HepG2 (cell line): ENCODE measurements at regions not wholly inside any gene's neighbourhood (a gene's known extent, or its start where the extent isn't known, plus 50 kb on each side); places are given as distances from the start of the nearest gene placed in this dataset.
A peak's percentile ranks its signal among the peaks of the same experiment; 100 is the strongest.

ENCODE experiments used
- ATAC-seq: fragments of 200-7000 bp; cut with Tn5 transposase; 3 replicates; pipeline ENCODE4 v1.9.1; 2020; ENCODE audit warnings: mild to moderate bottlenecking, moderate library complexity
- BruUV-seq: library from RNA; stranded (reverse); fragments of 400-500 nt; replicated peaks from 2 replicates; lab custom pipeline; 2021; lab: Mats Ljungman, UMichigan
- CTCF ChIA-PET: fragments of 300-600 bp; formaldehyde crosslinking; extraction: SDS; loops from one replicate; lab custom pipeline; 2021; ENCODE audit warnings: low total read pairs, inconsistent platforms, low intra/inter-chr PET ratio; lab: Yijun Ruan, JAX
- POLR2A ChIA-PET: fragments of 350-600 bp; sonication (Branson Sonifier 250); formaldehyde crosslinking; loops from one replicate; lab custom pipeline; 2020; ENCODE audit warnings: antibody characterized with exemption, inconsistent platforms; lab: Yijun Ruan, JAX
- DNase-seq: peaks from one replicate; pipeline ENCODE4 v3.0.0-alpha.2; 2015; ENCODE audit warnings: low spot score
- FAIRE-seq: peaks from 3 replicates; lab custom pipeline; 2011; peaks lifted over from hg19 to GRCh38; lab: Jason Lieb, UNC
- H2AFZ ChIP-seq: one replicate; pipeline ENCODE4 v1.6.1; 2011; ENCODE audit warnings: low read length, inconsistent platforms
- H3K27ac ChIP-seq: fragments of 300-600 bp; 3 replicates; pipeline ENCODE4 v1.8.0; 2011; ENCODE audit warnings: mixed run types, mild to moderate bottlenecking, mixed read lengths, low read length, inconsistent platforms; ENCODE audit not compliant: insufficient read depth; ENCODE audit errors: extremely low read length
- H3K27me3 ChIP-seq, 2 experiments: fragments of 200-600 bp in 1 of 2; 2 replicates in 1 of 2; 3 replicates in 1 of 2; pipeline versions ENCODE4 v1.6.0 to v1.8.0; 2011; ENCODE audit warnings: low read length in 2 of 2, mild to moderate bottlenecking in 2 of 2, moderate library complexity in 2 of 2, inconsistent platforms in 1 of 2; ENCODE audit not compliant: insufficient read depth in 2 of 2, control insufficient read depth in 1 of 2
- H3K36me3 ChIP-seq, 2 experiments: fragments of 200-600 bp in 1 of 2; replicated peaks in 1 of 2; 2 replicates in 1 of 2; 3 replicates in 1 of 2; pipeline versions ENCODE4 v1.5.1 to v1.8.0; 2011; ENCODE audit warnings: low read length in 2 of 2, inconsistent platforms in 1 of 2; ENCODE audit not compliant: insufficient read depth in 2 of 2, control insufficient read depth in 1 of 2
- H3K4me1 ChIP-seq: 2 replicates; pipeline ENCODE4 v1.5.1; 2012; ENCODE audit warnings: low read length, inconsistent platforms; ENCODE audit not compliant: insufficient read depth
- H3K4me2 ChIP-seq: 2 replicates; pipeline ENCODE4 v1.6.0; 2011; ENCODE audit warnings: low read depth, low read length, inconsistent platforms
- H3K4me3 ChIP-seq, 3 experiments: fragments of 200-600 bp in 1 of 3; sonication (generic), shearing (Covaris generic) in 1 of 3; replicated peaks in 1 of 3; 2 replicates each; pipeline ENCODE4 v1.5.1; 2011 to 2016; ENCODE audit warnings: low read length in 3 of 3, inconsistent platforms in 2 of 3, low read depth in 2 of 3, mild to moderate bottlenecking in 2 of 3, control low read depth in 1 of 3, mixed read lengths in 1 of 3; ENCODE audit not compliant: insufficient read depth in 1 of 3
- H3K79me2 ChIP-seq: one replicate; pipeline ENCODE4 v1.6.1; 2011; ENCODE audit warnings: low read length, inconsistent platforms; ENCODE audit not compliant: insufficient read depth
- H3K9ac ChIP-seq: 2 replicates; pipeline ENCODE4 v1.6.0; 2011; ENCODE audit warnings: mild to moderate bottlenecking, low read depth, low read length, inconsistent platforms; ENCODE audit not compliant: insufficient read depth
- H3K9me3 ChIP-seq: 2 replicates; pipeline ENCODE4 v1.5.1; 2012; ENCODE audit warnings: mild to moderate bottlenecking, low read length
- H4K20me1 ChIP-seq: 2 replicates; pipeline ENCODE4 v1.6.0; 2011; ENCODE audit warnings: inconsistent platforms, mild to moderate bottlenecking, low read length, moderate library complexity; ENCODE audit not compliant: insufficient read depth
- IRF9 ChIP-seq: sonication (generic); formaldehyde crosslinking; IDR thresholded peaks from 2 replicates; pipeline ENCODE4 v1.8.0; 2022; ENCODE audit warnings: missing genetic modification reagents, mild to moderate bottlenecking, borderline replicate concordance
- MAFF ChIP-seq: IDR thresholded peaks from 2 replicates; pipeline ENCODE4 v1.6.1; 2011; ENCODE audit warnings: low read depth, low read length, improper control_type of control experiment
- MAFK ChIP-seq, 2 experiments: IDR thresholded peaks in 1 of 2; conservative IDR thresholded peaks in 1 of 2; 2 replicates each; pipeline ENCODE4 v1.6.1; 2011; ENCODE audit warnings: improper control_type of control experiment in 2 of 2, low read length in 2 of 2
- MTA3 ChIP-seq: sonication (generic); formaldehyde crosslinking; IDR thresholded peaks from 2 replicates; pipeline ENCODE4 v1.4.0; 2020; ENCODE audit warnings: missing genetic modification reagents
- NFIB ChIP-seq: sonication (generic); formaldehyde crosslinking; IDR thresholded peaks from 2 replicates; pipeline ENCODE4 v1.9.0; 2021; ENCODE audit warnings: missing genetic modification reagents, mild to moderate bottlenecking, borderline replicate concordance
- NR2F6 ChIP-seq, 2 experiments: IDR thresholded peaks; 2 replicates each; pipeline ENCODE4 v1.6.1; 2016; ENCODE audit warnings: antibody characterized with exemption in 1 of 2, mild to moderate bottlenecking in 1 of 2
- SIX4 ChIP-seq: sonication (generic); formaldehyde crosslinking; IDR thresholded peaks from 2 replicates; pipeline ENCODE4 v1.4.0; 2020; ENCODE audit warnings: missing genetic modification reagents
- TARDBP ChIP-seq: sonication (generic); formaldehyde crosslinking; IDR thresholded peaks from 2 replicates; pipeline ENCODE4 v1.8.0; 2022; ENCODE audit warnings: mild to moderate bottlenecking, missing genetic modification reagents
- TCF7L2 ChIP-seq: IDR thresholded peaks from 2 replicates; pipeline ENCODE4 v1.6.1; 2011; ENCODE audit warnings: mild to moderate bottlenecking, low read depth, low read length, moderate library complexity
- ZNF234 ChIP-seq: sonication (generic); formaldehyde crosslinking; conservative IDR thresholded peaks from 2 replicates; pipeline ENCODE4 v1.5.1; 2020; ENCODE audit warnings: mild to moderate bottlenecking, missing genetic modification reagents
- ZNF329 ChIP-seq: sonication (generic); formaldehyde crosslinking; IDR thresholded peaks from 2 replicates; pipeline ENCODE4 v1.9.0; 2021; ENCODE audit warnings: low read depth, mild to moderate bottlenecking, missing genetic modification reagents
- WGBS: methylation state at CpG from one replicate; pipeline ENCODE4 v1.1.6; 2017; ENCODE audit warnings: low lambda C conversion rate; 5-methylcytosine and 5-hydroxymethylcytosine counted together
- in situ Hi-C: cut with HindIII; loops from 2 replicates; pipeline ENCODE4 v1.10.0; 2017; ENCODE audit warnings: low pct_unique_long_range_greater_than_20kb; ENCODE audit not compliant: extremely low pct_ligation_motif_present
- intact Hi-C: fragments of 100-400 bp; cut with micrococcal nuclease; formaldehyde crosslinking; loops from one replicate; pipeline ENCODE4 v1.10.0; 2022; ENCODE audit not compliant: unreplicated experiment
- TF ChIP-seq, protein P1 (sequence below): sonication (generic); formaldehyde crosslinking; IDR thresholded peaks from 2 replicates; pipeline ENCODE4 v1.4.0; 2020; ENCODE audit warnings: missing genetic modification reagents, borderline replicate concordance

DNA sequence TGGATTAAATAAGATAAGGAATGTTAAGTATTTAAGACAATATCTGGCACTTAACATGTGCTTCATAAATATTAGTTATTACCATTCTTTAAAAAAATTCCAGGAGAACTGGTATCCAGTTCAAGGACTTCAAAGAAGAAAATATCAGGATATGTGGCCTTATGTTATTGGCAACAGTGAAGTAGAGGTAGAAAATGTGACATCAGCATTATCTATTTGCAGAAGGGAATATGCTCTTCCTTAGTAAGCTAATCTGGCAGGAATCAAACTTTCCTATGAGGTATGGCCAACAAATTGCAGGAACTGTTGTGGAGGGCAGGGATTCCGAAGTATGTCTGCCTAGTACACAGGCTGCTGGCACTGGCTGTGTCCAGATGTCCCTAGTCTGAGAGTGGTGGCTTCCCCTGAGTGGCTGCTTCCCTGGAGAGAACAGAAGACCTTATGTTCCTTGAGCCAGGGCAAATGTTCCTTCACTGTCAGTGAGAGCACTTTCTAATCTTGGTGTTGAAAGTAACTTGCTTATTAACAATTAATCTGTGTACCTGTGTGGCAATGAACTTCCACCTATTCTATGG lies 351.7 kb upstream of the THRB start:
- BruUV-seq: no TSS peak
- H3K27me3 ChIP-seq: no peaks in the 10 kb centered on the region
- ChIA-PET CTCF (no interaction called here), POLR2A (no interaction called here)
- no peak overlapping the region for H3K4me2 ChIP-seq
- no peak overlapping the region for H3K27ac ChIP-seq
- no peak overlapping the region for H3K4me3 ChIP-seq
- no peak overlapping the region for H2AFZ ChIP-seq
- no peaks in the 10 kb centered on the region for H3K79me2 ChIP-seq
- H4K20me1 ChIP-seq: no peaks in the 10 kb centered on the region
- DNase-seq: no peak
- no peak overlapping the region for H3K9ac ChIP-seq
- intact Hi-C loops (no loop called here), in situ Hi-C loops (no loop called here)
- H3K4me1 ChIP-seq: no peaks in the 10 kb centered on the region
- H3K36me3 ChIP-seq: no peaks in the 10 kb centered on the region
- FAIRE-seq: no peak
- no peaks in the 10 kb centered on the region for H3K9me3 ChIP-seq
- WGBS: no CpG with 5 or more reads among the region's 1 CpG
- ATAC-seq: no peak
- TF ChIP-seq, protein P1, sequence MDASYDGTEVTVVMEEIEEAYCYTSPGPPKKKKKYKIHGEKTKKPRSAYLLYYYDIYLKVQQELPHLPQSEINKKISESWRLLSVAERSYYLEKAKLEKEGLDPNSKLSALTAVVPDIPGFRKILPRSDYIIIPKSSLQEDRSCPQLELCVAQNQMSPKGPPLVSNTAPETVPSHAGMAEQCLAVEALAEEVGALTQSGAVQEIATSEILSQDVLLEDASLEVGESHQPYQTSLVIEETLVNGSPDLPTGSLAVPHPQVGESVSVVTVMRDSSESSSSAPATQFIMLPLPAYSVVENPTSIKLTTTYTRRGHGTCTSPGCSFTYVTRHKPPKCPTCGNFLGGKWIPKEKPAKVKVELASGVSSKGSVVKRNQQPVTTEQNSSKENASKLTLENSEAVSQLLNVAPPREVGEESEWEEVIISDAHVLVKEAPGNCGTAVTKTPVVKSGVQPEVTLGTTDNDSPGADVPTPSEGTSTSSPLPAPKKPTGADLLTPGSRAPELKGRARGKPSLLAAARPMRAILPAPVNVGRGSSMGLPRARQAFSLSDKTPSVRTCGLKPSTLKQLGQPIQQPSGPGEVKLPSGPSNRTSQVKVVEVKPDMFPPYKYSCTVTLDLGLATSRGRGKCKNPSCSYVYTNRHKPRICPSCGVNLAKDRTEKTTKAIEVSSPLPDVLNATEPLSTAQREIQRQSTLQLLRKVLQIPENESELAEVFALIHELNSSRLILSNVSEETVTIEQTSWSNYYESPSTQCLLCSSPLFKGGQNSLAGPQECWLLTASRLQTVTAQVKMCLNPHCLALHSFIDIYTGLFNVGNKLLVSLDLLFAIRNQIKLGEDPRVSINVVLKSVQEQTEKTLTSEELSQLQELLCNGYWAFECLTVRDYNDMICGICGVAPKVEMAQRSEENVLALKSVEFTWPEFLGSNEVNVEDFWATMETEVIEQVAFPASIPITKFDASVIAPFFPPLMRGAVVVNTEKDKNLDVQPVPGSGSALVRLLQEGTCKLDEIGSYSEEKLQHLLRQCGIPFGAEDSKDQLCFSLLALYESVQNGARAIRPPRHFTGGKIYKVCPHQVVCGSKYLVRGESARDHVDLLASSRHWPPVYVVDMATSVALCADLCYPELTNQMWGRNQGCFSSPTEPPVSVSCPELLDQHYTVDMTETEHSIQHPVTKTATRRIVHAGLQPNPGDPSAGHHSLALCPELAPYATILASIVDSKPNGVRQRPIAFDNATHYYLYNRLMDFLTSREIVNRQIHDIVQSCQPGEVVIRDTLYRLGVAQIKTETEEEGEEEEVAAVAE: no peak
- TF ChIP-seq ZNF234 (CRISPR knock-in tag): no peak
- no peak for TF ChIP-seq TCF7L2
- peak; percentile 69 for TF ChIP-seq MAFF
- TF ChIP-seq ZNF329 (CRISPR knock-in tag): no peak
- TF ChIP-seq NFIB: no peak
- TF ChIP-seq MAFK (conservative IDR thresholded peaks at IDR 0.05 in 1 of 2, IDR thresholded peaks at IDR 0.05 in 1 of 2; ENCODE audit: low read length in 2 of 2): peak; percentile 63 to 76
- no peak for TF ChIP-seq MTA3 (CRISPR knock-in tag)
- no peak for TF ChIP-seq SIX4 (CRISPR knock-in tag)
- no peak for TF ChIP-seq IRF9 (CRISPR knock-in tag)
- no peak for TF ChIP-seq TARDBP (CRISPR knock-in tag)
- TF ChIP-seq NR2F6 (IDR thresholded peaks at IDR 0.05): no peak
- TF ChIP-seq NR2F6 (CRISPR knock-in tag; IDR thresholded peaks at IDR 0.05): no peak
